ENCODE measurements at regions not wholly inside any gene's neighbourhood (a gene's known extent, or its start where the extent isn't known, plus 50 kb on each side); places are given as distances from the start of the nearest gene placed in this dataset.

DNA sequence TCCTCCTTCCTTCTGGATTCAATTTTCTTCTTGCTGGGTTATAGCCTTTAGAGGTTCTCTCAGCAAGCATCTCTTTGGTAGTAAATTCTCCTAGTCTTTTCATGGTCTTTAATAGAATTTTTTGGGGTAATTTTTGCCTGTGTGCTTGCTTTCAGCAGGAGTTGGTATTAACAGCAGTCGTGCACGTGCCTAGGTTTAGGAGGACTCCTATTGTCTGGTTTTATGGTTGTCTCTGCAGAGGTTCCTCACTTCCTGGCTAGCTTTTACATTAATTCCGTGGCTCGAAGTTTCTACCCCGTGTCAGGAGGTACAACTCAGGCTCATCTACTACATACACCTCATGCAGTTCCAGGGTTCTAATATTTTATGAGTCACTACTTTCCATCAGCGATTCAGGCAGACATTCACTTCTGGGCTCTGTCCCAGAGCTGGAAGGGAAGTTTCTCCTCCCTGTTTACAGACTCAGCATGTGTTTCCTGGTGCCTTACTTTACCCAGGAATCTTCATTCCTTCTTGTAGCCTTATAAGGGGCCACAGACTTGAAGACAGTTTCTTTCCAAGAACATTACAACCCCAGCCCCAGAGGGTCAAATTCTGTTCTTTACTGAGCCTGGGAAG lies 643.6 kb downstream of the HS3ST4 start:
- no TSS peak for BruUV-seq (replicated peaks)
- Histone ChIP-seq H3K79me2 (ENCODE audit: insufficient read depth, low read length) (no peaks in the 10 kb centered on the region), H4K20me1 (ENCODE audit: insufficient read depth) (no peaks in the 10 kb centered on the region), H3K4me1 (ENCODE audit: control insufficient read depth in 1 of 2, insufficient read depth in 2 of 2, low read length in 2 of 2) (no peaks in the 10 kb centered on the region), H3K9ac (ENCODE audit: low read length) (no peak overlapping the region), H3K36me3 (ENCODE audit: control insufficient read depth in 1 of 2, insufficient read depth in 2 of 2, low read length in 2 of 2) (no peaks in the 10 kb centered on the region), H3K9me3 (ENCODE audit: control insufficient read depth in 1 of 2, insufficient read depth in 1 of 2, low read depth in 1 of 2, low read length in 2 of 2) (peaks cover 0 to 10% of the 10 kb centered on the region in 2 experiments; a peak in 2 of 4 replicates), H3K4me3 (replicated peaks in 1 of 2; ENCODE audit: low read depth in 1 of 2, low read length in 2 of 2) (no peak overlapping the region), H3K27me3 (ENCODE audit: insufficient read depth, low read length) (no peaks in the 10 kb centered on the region), H3K27ac (ENCODE audit: low read depth, low read length) (no peak overlapping the region), H3K9me2 (ENCODE audit: insufficient read depth) (no peaks in the 10 kb centered on the region), H2AFZ (ENCODE audit: low read depth, low read length, poor library complexity, severe bottlenecking) (no peak overlapping the region), H3K4me2 (ENCODE audit: low read length) (no peak overlapping the region)
- intact Hi-C loops (cut with micrococcal nuclease), result no loop called here
- TF ChIP-seq ELF1 (IDR thresholded peaks at IDR 0.05; ENCODE audit: borderline replicate concordance, low read depth), result no peak
- DNase-seq (ENCODE audit: low read depth, low spot score) (no peak), ATAC-seq (no peak)
- ChIA-PET POLR2A (no interaction called here), CTCF (no interaction called here), RAD21 (ENCODE audit: low non-redundant PET in 1 of 2, low total read pairs in 2 of 2, uncharacterized antibody in 2 of 2, unreplicated experiment in 2 of 2) (no interaction called here)

- POLR2A ChIA-PET, result no interaction called here
- no peaks in the 10 kb centered on the region for H4K20me1 ChIP-seq (ENCODE audit: insufficient read depth)
- DNase-seq (ENCODE audit: low read depth, low spot score) (no peak), ATAC-seq (no peak)
- H3K79me2 ChIP-seq (ENCODE audit: insufficient read depth, low read length), result no peaks in the 10 kb centered on the region
- RAD21 ChIA-PET (ENCODE audit: low non-redundant PET in 1 of 2, low total read pairs in 2 of 2, uncharacterized antibody in 2 of 2, unreplicated experiment in 2 of 2), result no interaction called here
- H3K9me2 ChIP-seq (ENCODE audit: insufficient read depth), result no peaks in the 10 kb centered on the region
- H3K4me1 ChIP-seq (ENCODE audit: control insufficient read depth in 1 of 2, insufficient read depth in 2 of 2, low read length in 2 of 2), result no peaks in the 10 kb centered on the region
- no peak overlapping the region for H3K4me3 ChIP-seq (replicated peaks in 1 of 2; ENCODE audit: low read depth in 1 of 2, low read length in 2 of 2)
- no TSS peak for BruUV-seq (replicated peaks)
- H3K9ac ChIP-seq (ENCODE audit: low read length), result no peak overlapping the region
- intact Hi-C loops (cut with micrococcal nuclease), result no loop called here
- H3K27me3 ChIP-seq (ENCODE audit: insufficient read depth, low read length), result no peaks in the 10 kb centered on the region
- TF ChIP-seq CTCF (IDR thresholded peaks at IDR 0.05 in 2 of 3, conservative IDR thresholded peaks at IDR 0.05 in 1 of 3; ENCODE audit: borderline replicate concordance in 1 of 3, insufficient read depth in 1 of 3, low read depth in 2 of 3, low read length in 2 of 3) (no peak), CBX3 (IDR thresholded peaks at IDR 0.05; ENCODE audit: low read depth) (no peak), EZH2phosphoT487 (IDR thresholded peaks at IDR 0.05; ENCODE audit: borderline replicate concordance) (no peak), SP1 (IDR thresholded peaks at IDR 0.05; ENCODE audit: low read depth) (no peak), JUND (IDR thresholded peaks at IDR 0.05) (no peak), SIN3A (IDR thresholded peaks at IDR 0.05; ENCODE audit: low read depth) (no peak), TCF7L2 (IDR thresholded peaks at IDR 0.05; ENCODE audit: borderline replicate concordance, extremely low read depth, insufficient read depth, insufficient read length) (no peak), POLR2A (IDR thresholded peaks at IDR 0.05; ENCODE audit: borderline replicate concordance, extremely low read depth, insufficient read depth, insufficient read length) (no peak), CEBPB (IDR thresholded peaks at IDR 0.05; ENCODE audit: low read depth) (no peak), FOSL1 (IDR thresholded peaks at IDR 0.05; ENCODE audit: low read depth) (no peak)
- no peaks in the 10 kb centered on the region for H3K36me3 ChIP-seq (ENCODE audit: control insufficient read depth in 1 of 2, insufficient read depth in 2 of 2, low read length in 2 of 2)
- H3K4me2 ChIP-seq (ENCODE audit: low read length), result no peak overlapping the region
- CTCF ChIA-PET, result no interaction called here
- no peak overlapping the region for H2AFZ ChIP-seq (ENCODE audit: low read depth, low read length, poor library complexity, severe bottlenecking)
- H3K27ac ChIP-seq (ENCODE audit: low read depth, low read length), result no peak overlapping the region
- peaks cover 0 to 7% of the 10 kb centered on the region in 2 experiments; a peak in 2 of 4 replicates for H3K9me3 ChIP-seq (ENCODE audit: control insufficient read depth in 1 of 2, insufficient read depth in 1 of 2, low read depth in 1 of 2, low read length in 2 of 2)
Measured at GRCh38 chr16:26342621-26343020, 650.9 kb downstream of the HS3ST4 start.
